ENCODE measurements at regions not wholly inside any gene's neighbourhood (a gene's known extent, or its start where the extent isn't known, plus 50 kb on each side); places are given as distances from the start of the nearest gene placed in this dataset.

- Mint-ChIP-seq H3K27me3 (peaks cover 3% of the 10 kb centered on the region), H3K4me1 (no peaks in the 10 kb centered on the region), H3K27ac (no peak overlapping the region), H3K9me3 (ENCODE audit: insufficient read depth) (peaks cover 11% of the 10 kb centered on the region), H3K4me3 (no peak overlapping the region)
- DNase-seq, result no peak
- Histone ChIP-seq H3K27me3 (replicated peaks in 1 of 4; ENCODE audit: control extremely low read depth in 1 of 4, control insufficient read depth in 3 of 4, insufficient read depth in 4 of 4, low read length in 3 of 4) (no peaks in the 10 kb centered on the region), H3K79me2 (ENCODE audit: control insufficient read depth, insufficient read depth, low read length) (no peaks in the 10 kb centered on the region), H3K27ac (ENCODE audit: low read length in 2 of 2) (no peak overlapping the region), H3K4me2 (replicated peaks; ENCODE audit: low read depth, low read length, poor library complexity, severe bottlenecking) (no peak overlapping the region), H3K4me3 (ENCODE audit: control extremely low read depth in 1 of 5, extremely low read depth in 1 of 5, insufficient read depth in 1 of 5, low read depth in 2 of 5, low read length in 4 of 5) (no peak overlapping the region), H3K9ac (ENCODE audit: low read length) (no peak overlapping the region), H3K36me3 (replicated peaks in 1 of 2; ENCODE audit: control extremely low read depth in 1 of 2, control insufficient read depth in 1 of 2, extremely low read depth in 1 of 2, insufficient read depth in 2 of 2, low read length in 1 of 2) (no peaks in the 10 kb centered on the region), H3K4me1 (ENCODE audit: control insufficient read depth in 2 of 2, insufficient read depth in 2 of 2, low read length in 2 of 2) (no peaks in the 10 kb centered on the region), H4K20me1 (ENCODE audit: control insufficient read depth, insufficient read depth, low read length, poor library complexity, severe bottlenecking) (no peaks in the 10 kb centered on the region), H2AFZ (ENCODE audit: insufficient read depth, low read depth, low read length, poor library complexity, severe bottlenecking) (no peak overlapping the region), H3K9me3 (ENCODE audit: control extremely low read depth in 1 of 3, control insufficient read depth in 2 of 3, insufficient read depth in 1 of 3, low read length in 2 of 3) (peaks cover 0 to 18% (median 3%) of the 10 kb centered on the region in 3 donors)
- ChIA-PET CTCF (interaction anchor here (0.6 to 1.1 kb wide), 2 partner anchors 21 to 896 kb away, joined by 3 read pairs; no protein-coding TSS in a partner anchor), POLR2A (no interaction called here)
- TF ChIP-seq EZH2 (IDR thresholded peaks at IDR 0.05; ENCODE audit: borderline replicate concordance, insufficient read depth, low read depth, low read length, poor library complexity, severe bottlenecking), result no peak
- no peak for TF ChIP-seq CTCF (IDR thresholded peaks at IDR 0.05)
- intact Hi-C loops (cut with micrococcal nuclease), result no loop called here
- WGBS (ENCODE audit: insufficient coverage), result no CpG with 5 or more reads among the region's 1 CpG
- no peak for ATAC-seq (ENCODE audit: low read depth)
These were observed 221.9 kb downstream of the FAM76B start for GRCh38 chr11:95567685-95568084.

GRCh38 chr11:95566211-95566610 lies 223.4 kb downstream of the FAM76B start:
- Histone ChIP-seq H3K27me3 (replicated peaks in 1 of 4; ENCODE audit: control extremely low read depth in 1 of 4, control insufficient read depth in 3 of 4, insufficient read depth in 4 of 4, low read length in 3 of 4) (no peaks in the 10 kb centered on the region), H3K4me2 (replicated peaks; ENCODE audit: low read depth, low read length, poor library complexity, severe bottlenecking) (no peak overlapping the region), H3K4me3 (ENCODE audit: control extremely low read depth in 1 of 5, extremely low read depth in 1 of 5, insufficient read depth in 1 of 5, low read depth in 2 of 5, low read length in 4 of 5) (no peak overlapping the region), H3K9ac (ENCODE audit: low read length) (no peak overlapping the region), H3K4me1 (ENCODE audit: control insufficient read depth in 2 of 2, insufficient read depth in 2 of 2, low read length in 2 of 2) (no peaks in the 10 kb centered on the region), H3K27ac (ENCODE audit: low read length in 2 of 2) (no peak overlapping the region), H3K79me2 (ENCODE audit: control insufficient read depth, insufficient read depth, low read length) (no peaks in the 10 kb centered on the region), H4K20me1 (ENCODE audit: control insufficient read depth, insufficient read depth, low read length, poor library complexity, severe bottlenecking) (no peaks in the 10 kb centered on the region), H3K36me3 (replicated peaks in 1 of 2; ENCODE audit: control extremely low read depth in 1 of 2, control insufficient read depth in 1 of 2, extremely low read depth in 1 of 2, insufficient read depth in 2 of 2, low read length in 1 of 2) (no peaks in the 10 kb centered on the region), H2AFZ (ENCODE audit: insufficient read depth, low read depth, low read length, poor library complexity, severe bottlenecking) (no peak overlapping the region), H3K9me3 (ENCODE audit: control extremely low read depth in 1 of 3, control insufficient read depth in 2 of 3, insufficient read depth in 1 of 3, low read length in 2 of 3) (peaks cover 0 to 18% (median 3%) of the 10 kb centered on the region in 3 donors)
- WGBS (ENCODE audit: insufficient coverage), result no CpG with 5 or more reads among the region's 1 CpG
- POLR2A ChIA-PET, result no interaction called here
- CTCF ChIA-PET, result no interaction called here
- TF ChIP-seq CTCF (IDR thresholded peaks at IDR 0.05), result no peak
- TF ChIP-seq EZH2 (IDR thresholded peaks at IDR 0.05; ENCODE audit: borderline replicate concordance, insufficient read depth, low read depth, low read length, poor library complexity, severe bottlenecking), result no peak
- Mint-ChIP-seq H3K27me3 (peaks cover 3% of the 10 kb centered on the region), H3K9me3 (ENCODE audit: insufficient read depth) (peaks cover 11% of the 10 kb centered on the region), H3K4me1 (no peaks in the 10 kb centered on the region), H3K4me3 (no peak overlapping the region), H3K27ac (no peak overlapping the region)
- DNase-seq (no peak), ATAC-seq (ENCODE audit: low read depth) (no peak)
- intact Hi-C loops (cut with micrococcal nuclease), result no loop called here

Measured in B cell (primary cell).